WERI-Rb-1 (cell line): ENCODE measurements at regions not wholly inside any gene's neighbourhood (a gene's known extent, or its start where the extent isn't known, plus 50 kb on each side); places are given as distances from the start of the nearest gene placed in this dataset.

Experiments
- DNase-seq: peaks from one replicate; pipeline ENCODE4 v3.0.0-alpha.2; 2020
- H3K27ac ChIP-seq: fragments of 250-450 bp; sonication (Bioruptor Pico); 2 replicates; pipeline ENCODE4 v1.5.1; 2020; ENCODE audit warnings: mild to moderate bottlenecking, moderate library complexity
- H3K27me3 ChIP-seq: fragments of 250-450 bp; sonication (Bioruptor Pico); 2 replicates; pipeline ENCODE4 v1.5.1; 2021; ENCODE audit warnings: mild to moderate bottlenecking, low read depth, moderate library complexity; ENCODE audit not compliant: insufficient read depth, severe bottlenecking
- H3K36me3 ChIP-seq: fragments of 250-450 bp; sonication (Bioruptor Pico); 2 replicates; pipeline ENCODE4 v1.5.1; 2020; ENCODE audit warnings: mild to moderate bottlenecking, moderate library complexity
- H3K4me3 ChIP-seq: 2 replicates; pipeline ENCODE4 v1.5.1; 2011; ENCODE audit warnings: low read depth, mild to moderate bottlenecking, control low read depth, low read length
- H3K9me3 ChIP-seq: fragments of 250-450 bp; sonication (Bioruptor Pico); 2 replicates; pipeline ENCODE4 v1.5.1; 2021; ENCODE audit warnings: mild to moderate bottlenecking, moderate library complexity; ENCODE audit not compliant: severe bottlenecking
- TF ChIP-seq, protein P1 (sequence below): IDR thresholded peaks from 2 replicates; pipeline ENCODE4 v1.5.1; 2011; ENCODE audit warnings: low read depth, mild to moderate bottlenecking, control low read depth, inconsistent platforms, low read length

DNA sequence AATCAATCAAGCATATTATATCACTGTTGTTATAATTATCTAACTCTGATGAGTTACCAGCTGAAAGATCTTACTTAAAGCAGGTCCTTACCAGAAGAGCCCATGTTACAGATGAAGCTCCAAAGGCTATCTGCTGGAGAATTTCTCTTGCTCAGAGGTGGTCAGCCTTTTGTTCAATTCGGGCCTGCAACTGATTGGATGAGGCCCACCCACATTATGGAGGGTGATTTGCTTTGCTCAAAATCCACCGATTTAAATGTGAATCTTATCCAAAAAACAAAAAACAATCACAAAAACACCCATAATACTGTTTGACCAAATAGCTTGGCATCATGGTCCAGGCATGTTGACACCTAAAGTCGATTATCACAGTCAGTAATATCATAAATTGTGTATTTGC lies 348.6 kb upstream of the ANO3 start:
- H3K36me3 ChIP-seq: no peaks in the 10 kb centered on the region
- H3K27me3 ChIP-seq: peaks cover 4% of the 10 kb centered on the region
- H3K27ac ChIP-seq: no peak overlapping the region
- TF ChIP-seq, protein P1, sequence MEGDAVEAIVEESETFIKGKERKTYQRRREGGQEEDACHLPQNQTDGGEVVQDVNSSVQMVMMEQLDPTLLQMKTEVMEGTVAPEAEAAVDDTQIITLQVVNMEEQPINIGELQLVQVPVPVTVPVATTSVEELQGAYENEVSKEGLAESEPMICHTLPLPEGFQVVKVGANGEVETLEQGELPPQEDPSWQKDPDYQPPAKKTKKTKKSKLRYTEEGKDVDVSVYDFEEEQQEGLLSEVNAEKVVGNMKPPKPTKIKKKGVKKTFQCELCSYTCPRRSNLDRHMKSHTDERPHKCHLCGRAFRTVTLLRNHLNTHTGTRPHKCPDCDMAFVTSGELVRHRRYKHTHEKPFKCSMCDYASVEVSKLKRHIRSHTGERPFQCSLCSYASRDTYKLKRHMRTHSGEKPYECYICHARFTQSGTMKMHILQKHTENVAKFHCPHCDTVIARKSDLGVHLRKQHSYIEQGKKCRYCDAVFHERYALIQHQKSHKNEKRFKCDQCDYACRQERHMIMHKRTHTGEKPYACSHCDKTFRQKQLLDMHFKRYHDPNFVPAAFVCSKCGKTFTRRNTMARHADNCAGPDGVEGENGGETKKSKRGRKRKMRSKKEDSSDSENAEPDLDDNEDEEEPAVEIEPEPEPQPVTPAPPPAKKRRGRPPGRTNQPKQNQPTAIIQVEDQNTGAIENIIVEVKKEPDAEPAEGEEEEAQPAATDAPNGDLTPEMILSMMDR: no peak
- H3K4me3 ChIP-seq: no peak overlapping the region
- DNase-seq: no peak
- no peaks in the 10 kb centered on the region for H3K9me3 ChIP-seq

DNA sequence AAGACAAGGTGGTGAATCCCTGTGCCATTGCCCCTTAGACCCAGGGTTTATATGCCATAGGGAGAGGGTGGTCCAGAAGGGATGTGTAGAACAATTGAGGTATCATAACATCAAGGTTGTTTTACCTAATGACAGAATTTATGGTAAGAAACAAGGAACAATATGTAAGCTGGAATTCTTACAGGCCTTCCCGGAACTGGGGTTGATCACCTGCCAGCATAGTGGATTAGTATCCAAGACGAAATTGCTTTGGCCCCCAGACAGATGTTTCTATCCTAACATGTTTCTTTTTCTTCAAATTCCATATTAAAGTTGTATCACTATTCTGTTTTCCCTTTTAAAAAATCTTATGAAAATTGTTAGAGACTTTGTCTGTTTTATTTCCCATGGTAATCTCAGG lies 343.8 kb upstream of the ANO3 start:
- TF ChIP-seq, protein P1: no peak
- no peaks in the 10 kb centered on the region for H3K9me3 ChIP-seq
- H3K27me3 ChIP-seq: peaks cover 3% of the 10 kb centered on the region
- no peak overlapping the region for H3K4me3 ChIP-seq
- no peak overlapping the region for H3K27ac ChIP-seq
- H3K36me3 ChIP-seq: no peaks in the 10 kb centered on the region
- no peak for DNase-seq

DNA sequence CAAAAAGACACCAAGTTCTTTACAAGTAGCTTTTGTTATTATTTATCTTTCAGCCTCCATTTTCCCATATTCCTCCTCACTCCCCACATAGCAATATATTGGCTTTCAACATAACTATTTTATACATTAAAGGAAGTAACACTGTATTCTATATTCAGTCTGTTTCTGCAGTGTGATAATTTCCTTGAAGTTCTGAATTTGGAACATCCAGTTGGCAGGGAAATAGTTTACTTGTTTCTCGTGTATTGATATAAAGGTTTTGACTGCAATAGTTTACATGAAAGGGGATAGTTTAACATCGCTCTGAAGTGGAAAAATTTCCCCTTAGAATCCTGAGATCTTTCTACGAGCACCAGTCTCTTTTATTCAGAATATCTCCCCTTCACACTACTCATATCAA lies 341.5 kb upstream of the ANO3 start:
- TF ChIP-seq, protein P1: no peak
- DNase-seq: no peak
- no peaks in the 10 kb centered on the region for H3K9me3 ChIP-seq
- no peak overlapping the region for H3K4me3 ChIP-seq
- no peak overlapping the region for H3K27ac ChIP-seq
- H3K36me3 ChIP-seq: no peaks in the 10 kb centered on the region
- no peaks in the 10 kb centered on the region for H3K27me3 ChIP-seq

DNA sequence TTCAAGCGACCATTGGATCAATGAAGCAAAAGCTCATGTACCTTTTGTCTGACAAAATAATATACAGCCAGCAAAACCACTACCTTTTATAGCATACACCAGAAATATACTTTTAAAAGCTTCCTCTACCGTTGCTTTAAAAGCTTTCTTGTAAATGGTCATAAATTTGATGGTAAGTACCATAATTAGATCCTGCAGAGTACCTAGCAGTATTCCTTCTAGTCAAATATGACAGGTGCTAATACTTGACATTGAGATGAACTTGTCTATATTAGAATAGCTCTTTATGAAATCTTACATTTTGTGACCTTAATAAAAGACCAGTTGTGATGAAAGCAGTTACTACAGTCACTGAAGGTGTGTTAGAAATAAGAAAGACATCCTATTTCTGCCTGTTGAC lies 340.5 kb upstream of the ANO3 start:
- no peak overlapping the region for H3K4me3 ChIP-seq
- TF ChIP-seq, protein P1: no peak
- no peaks in the 10 kb centered on the region for H3K27me3 ChIP-seq
- no peak overlapping the region for H3K27ac ChIP-seq
- no peak for DNase-seq
- no peaks in the 10 kb centered on the region for H3K36me3 ChIP-seq
- H3K9me3 ChIP-seq: no peaks in the 10 kb centered on the region

DNA sequence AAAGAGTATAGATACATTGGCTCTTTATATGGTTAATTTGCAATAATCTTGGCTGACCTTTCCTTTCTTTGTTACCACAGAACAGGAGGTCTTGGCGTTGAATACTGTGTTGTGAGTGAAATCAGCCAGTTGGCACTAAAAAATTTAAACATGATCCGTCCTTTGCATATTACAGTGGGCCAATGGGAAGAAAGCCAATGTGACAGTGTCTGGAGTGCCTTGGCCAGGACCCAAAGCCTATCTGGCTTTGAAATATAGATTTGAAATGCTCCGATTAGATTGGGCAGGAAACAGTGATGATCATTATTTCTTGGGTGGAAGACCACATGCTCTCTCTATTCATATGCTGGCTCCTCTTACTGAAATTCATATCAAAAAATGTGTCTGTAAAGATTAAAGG lies 339.6 kb upstream of the ANO3 start:
- no peaks in the 10 kb centered on the region for H3K36me3 ChIP-seq
- TF ChIP-seq, protein P1: no peak

DNA sequence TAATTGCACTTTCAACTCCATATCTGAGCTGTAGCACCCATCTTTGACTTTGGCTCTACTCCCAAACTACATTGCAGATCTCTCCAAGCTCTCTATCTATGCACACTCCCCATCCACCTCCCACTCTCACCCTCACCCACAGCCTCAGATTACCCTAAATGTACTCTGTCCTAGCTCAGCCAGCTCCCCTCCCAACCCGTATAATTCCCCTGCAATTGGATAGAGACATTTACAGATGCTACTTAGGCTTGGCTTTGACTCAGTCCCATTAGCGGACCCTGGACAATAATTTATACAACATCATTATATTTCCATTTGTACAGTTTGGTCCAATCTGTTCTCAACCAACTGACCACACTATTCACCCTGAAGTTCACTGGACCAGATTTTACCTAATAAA lies 338.9 kb upstream of the ANO3 start:
- Histone ChIP-seq H3K27ac (no peak overlapping the region), H3K36me3 (no peaks in the 10 kb centered on the region), H3K9me3 (no peaks in the 10 kb centered on the region), H3K27me3 (no peaks in the 10 kb centered on the region), H3K4me3 (no peak overlapping the region)
- TF ChIP-seq, protein P1: no peak
- DNase-seq: no peak

More for the DNA sequence above, 339.6 kb upstream of the ANO3 start:
- no peak overlapping the region for H3K4me3 ChIP-seq
- no peaks in the 10 kb centered on the region for H3K9me3 ChIP-seq
- H3K27me3 ChIP-seq: no peaks in the 10 kb centered on the region
- no peak overlapping the region for H3K27ac ChIP-seq
- no peak for DNase-seq
